Peyer's patch (tissue), 4 donors: ENCODE measurements at regions not wholly inside any gene's neighbourhood (a gene's known extent, or its start where the extent isn't known, plus 50 kb on each side); places are given as distances from the start of the nearest gene placed in this dataset.

Source experiments
- DNase-seq, 3 donors: peaks; one replicate each; pipeline ENCODE4 v3.0.0-alpha.2; 2017 to 2019
- H3K27ac ChIP-seq, 4 donors: fragments of 200-600 bp; sonication (generic); one replicate each; pipeline ENCODE4 v1.5.1; 2016 to 2019
- H3K27me3 ChIP-seq, 2 donors: fragments of 200-600 bp; sonication (generic); one replicate each; pipeline ENCODE4 v1.5.1; 2019
- H3K36me3 ChIP-seq, 3 donors: fragments of 200-600 bp; sonication (generic); one replicate each; pipeline ENCODE4 v1.5.1; 2016 to 2019
- H3K4me1 ChIP-seq, 4 donors: fragments of 200-600 bp; sonication (generic); one replicate each; pipeline ENCODE4 v1.5.1; 2016 to 2019
- H3K4me3 ChIP-seq, 4 donors: fragments of 200-600 bp; sonication (generic); 1 replicate in 3 of 4; 2 replicates in 1 of 4; pipeline ENCODE4 v1.5.1; 2016 to 2019; ENCODE audit warnings: mild to moderate bottlenecking in 1 of 4
- H3K9me3 ChIP-seq, 4 donors: fragments of 200-600 bp; sonication (generic); one replicate each; pipeline ENCODE4 v1.5.1; 2016 to 2019; ENCODE audit warnings: mild to moderate bottlenecking in 1 of 4
- CTCF ChIP-seq, 6 experiments: fragments of 450-650 bp in 4 of 6; fragments of 200-600 bp in 2 of 6; sonication (generic) in 1 of 6; IDR thresholded peaks; one replicate each; pipeline ENCODE4 v1.5.1; 2017 to 2019; ENCODE audit warnings: antibody characterized with exemption in 6 of 6, mild to moderate bottlenecking in 3 of 6, moderate library complexity in 1 of 6
- POLR2A ChIP-seq, 2 donors: fragments of 450-650 bp; IDR thresholded peaks; one replicate each; pipeline ENCODE4 v1.5.1; 2017; ENCODE audit warnings: antibody characterized with exemption in 2 of 2, mild to moderate bottlenecking in 2 of 2, moderate library complexity in 2 of 2

- Histone ChIP-seq H3K4me3 (no peak overlapping the region), H3K4me1 (no peaks in the 10 kb centered on the region), H3K27me3 (no peaks in the 10 kb centered on the region), H3K9me3 (no peaks in the 10 kb centered on the region), H3K27ac (no peak overlapping the region), H3K36me3 (no peaks in the 10 kb centered on the region)
- TF ChIP-seq CTCF (IDR thresholded peaks at IDR 0.05) (no peak), POLR2A (IDR thresholded peaks at IDR 0.05) (no peak)
- DNase-seq, result no peak
Observed at GRCh38 chrX:20410540-20410939, 143.8 kb upstream of the RPS6KA3 start.

GRCh38 chrX:20409991-20410390, 143.3 kb upstream of the RPS6KA3 start:
- Histone ChIP-seq H3K9me3 (no peaks in the 10 kb centered on the region), H3K36me3 (no peaks in the 10 kb centered on the region), H3K27ac (no peak overlapping the region), H3K27me3 (no peaks in the 10 kb centered on the region), H3K4me1 (no peaks in the 10 kb centered on the region), H3K4me3 (no peak overlapping the region)
- TF ChIP-seq POLR2A (IDR thresholded peaks at IDR 0.05), result no peak
- TF ChIP-seq CTCF (IDR thresholded peaks at IDR 0.05), result no peak
- no peak for DNase-seq

GRCh38 chrX:20402956-20403355, 136.2 kb upstream of the RPS6KA3 start:
- no peaks in the 10 kb centered on the region for H3K36me3 ChIP-seq
- no peaks in the 10 kb centered on the region for H3K4me1 ChIP-seq
- TF ChIP-seq CTCF (IDR thresholded peaks at IDR 0.05), result no peak
- TF ChIP-seq POLR2A (IDR thresholded peaks at IDR 0.05), result no peak

GRCh38 chrX:20399728-20400414, 133.2 kb upstream of the RPS6KA3 start:
- TF ChIP-seq CTCF (IDR thresholded peaks at IDR 0.05) (no peak), POLR2A (IDR thresholded peaks at IDR 0.05) (no peak)
- H3K27ac ChIP-seq, result no peak overlapping the region
- no peak overlapping the region for H3K4me3 ChIP-seq
- no peaks in the 10 kb centered on the region for H3K36me3 ChIP-seq
- DNase-seq, result no peak
- H3K27me3 ChIP-seq, result no peaks in the 10 kb centered on the region
- no peaks in the 10 kb centered on the region for H3K9me3 ChIP-seq
- no peaks in the 10 kb centered on the region for H3K4me1 ChIP-seq

More at GRCh38 chrX:20402956-20403355, 136.2 kb upstream of the RPS6KA3 start:
- Histone ChIP-seq H3K27me3 (no peaks in the 10 kb centered on the region), H3K4me3 (no peak overlapping the region), H3K27ac (no peak overlapping the region), H3K9me3 (no peaks in the 10 kb centered on the region)
- DNase-seq, result no peak

GRCh38 chrX:20397587-20397986, 130.9 kb upstream of the RPS6KA3 start:
- Histone ChIP-seq H3K27me3 (no peaks in the 10 kb centered on the region), H3K36me3 (no peaks in the 10 kb centered on the region), H3K9me3 (no peaks in the 10 kb centered on the region), H3K4me3 (no peak overlapping the region), H3K4me1 (no peaks in the 10 kb centered on the region), H3K27ac (no peak overlapping the region)
- DNase-seq, result no peak
- TF ChIP-seq CTCF (IDR thresholded peaks at IDR 0.05) (peak in 1 of 6 experiments; percentile 4), POLR2A (IDR thresholded peaks at IDR 0.05) (no peak)

GRCh38 chrX:20394451-20394850, 127.7 kb upstream of the RPS6KA3 start:
- Histone ChIP-seq H3K4me1 (no peaks in the 10 kb centered on the region), H3K27ac (no peak overlapping the region), H3K36me3 (no peaks in the 10 kb centered on the region), H3K9me3 (no peaks in the 10 kb centered on the region), H3K4me3 (no peak overlapping the region), H3K27me3 (no peaks in the 10 kb centered on the region)
- TF ChIP-seq CTCF (IDR thresholded peaks at IDR 0.05) (no peak), POLR2A (IDR thresholded peaks at IDR 0.05) (no peak)
- DNase-seq, result no peak
